ENCODE measurements at regions not wholly inside any gene's neighbourhood (a gene's known extent, or its start where the extent isn't known, plus 50 kb on each side); places are given as distances from the start of the nearest gene placed in this dataset.

DNA sequence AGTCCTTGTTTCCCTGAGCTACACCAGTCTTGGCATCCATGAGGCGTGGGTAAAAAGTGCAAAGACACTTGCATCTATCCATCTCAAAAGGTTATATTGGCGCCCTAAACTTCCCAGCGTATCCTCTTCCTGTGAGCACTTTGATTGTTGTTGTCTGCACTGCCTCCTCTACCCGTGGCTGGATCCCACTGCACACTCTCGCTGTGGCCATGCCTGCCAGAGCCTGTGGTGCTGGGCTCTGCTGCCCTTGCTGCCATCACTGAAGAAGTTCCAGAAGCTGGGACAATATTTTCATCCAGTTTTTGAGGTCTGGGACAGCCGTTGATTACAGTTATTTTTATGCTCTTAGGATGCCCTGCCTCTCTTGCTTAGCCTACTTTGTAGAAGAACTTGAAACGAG lies 85.3 kb upstream of the PCGF5 start:
- CTCF ChIA-PET: no interaction called here
- POLR2A ChIA-PET (ENCODE audit: low non-redundant PET): no interaction called here
- TF ChIP-seq CTCF (conservative IDR thresholded peaks at IDR 0.05; ENCODE audit: low read depth): no peak
- no peak for DNase-seq (ENCODE audit: low spot score)
- no peak overlapping the region for H3K27ac ChIP-seq

DNA sequence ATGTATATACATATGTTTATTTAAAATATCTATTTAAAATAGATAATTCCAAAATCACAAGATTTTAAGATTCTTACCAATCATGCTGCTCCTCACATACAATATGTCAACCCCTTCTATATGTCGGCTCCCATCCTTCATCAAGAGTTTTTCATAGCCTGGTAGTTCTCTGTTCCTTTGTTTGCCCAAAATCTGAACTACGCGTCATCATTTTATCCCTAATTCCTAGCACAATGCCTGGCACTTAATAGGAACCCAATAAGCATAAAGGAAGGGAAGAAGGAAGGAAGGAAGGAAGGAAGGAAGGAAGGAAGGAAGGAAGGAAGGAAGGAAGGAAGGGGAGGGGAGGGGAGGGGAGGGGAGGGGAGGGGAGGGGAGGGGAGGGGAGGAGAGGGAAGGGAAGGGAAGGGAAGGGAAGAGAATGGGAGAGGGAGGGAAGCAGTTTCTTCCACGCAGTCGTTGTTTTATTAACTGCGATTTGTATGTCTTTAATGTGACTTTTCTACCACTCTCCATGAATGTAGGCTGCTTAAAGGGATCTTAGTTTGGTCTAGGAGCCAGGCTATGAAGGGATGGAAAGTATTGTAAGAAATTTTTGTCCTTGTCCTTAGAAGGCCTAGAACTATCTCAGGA lies 83.3 kb upstream of the PCGF5 start:
- CTCF ChIA-PET: interaction anchor here (0.6 kb wide), 1 partner anchor 279 kb away, joined by 3 read pairs; the partner anchor contains the start of gene HTR7
- POLR2A ChIA-PET (ENCODE audit: low non-redundant PET): no interaction called here
- no peak for TF ChIP-seq CTCF (conservative IDR thresholded peaks at IDR 0.05; ENCODE audit: low read depth)
- DNase-seq (ENCODE audit: low spot score): no peak
- H3K27ac ChIP-seq: no peak overlapping the region

DNA sequence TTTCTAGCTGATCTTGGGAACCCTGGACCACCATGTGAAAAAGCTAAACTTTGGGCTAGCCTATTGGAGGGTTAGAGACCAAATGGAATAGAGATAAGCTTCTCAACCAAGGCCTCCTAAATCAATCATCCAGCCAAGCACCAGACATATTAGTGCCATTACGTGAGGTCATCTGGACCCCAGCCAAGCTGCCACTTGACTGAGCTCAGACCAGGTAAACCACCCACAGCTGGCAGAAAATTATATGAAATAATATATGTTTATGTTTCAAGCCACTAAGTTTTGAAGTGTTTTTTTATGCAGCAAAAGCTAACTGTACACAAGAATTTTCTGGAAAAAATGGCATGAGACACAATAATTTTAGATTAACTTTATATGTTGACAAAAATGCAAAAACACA lies 82.6 kb upstream of the PCGF5 start:
- no peak overlapping the region for H3K27ac ChIP-seq
- no peak for DNase-seq (ENCODE audit: low spot score)
- ChIA-PET POLR2A (ENCODE audit: low non-redundant PET) (no interaction called here), CTCF (interaction anchor here (0.6 kb wide), 1 partner anchor 280 kb away, joined by 3 read pairs; the partner anchor contains the start of gene HTR7)
- no peak for TF ChIP-seq CTCF (conservative IDR thresholded peaks at IDR 0.05; ENCODE audit: low read depth)

GRCh38 chr10:91140995-91141549 lies 79.4 kb upstream of the PCGF5 start:
- DNase-seq (ENCODE audit: low spot score): no peak
- ChIA-PET CTCF (no interaction called here), POLR2A (ENCODE audit: low non-redundant PET) (no interaction called here)
- no peak overlapping the region for H3K27ac ChIP-seq
- TF ChIP-seq CTCF (conservative IDR thresholded peaks at IDR 0.05; ENCODE audit: low read depth): no peak

GRCh38 chr10:91144961-91145360 lies 75.5 kb upstream of the PCGF5 start:
- no peak for DNase-seq (ENCODE audit: low spot score)
- no peak overlapping the region for H3K27ac ChIP-seq
- POLR2A ChIA-PET (ENCODE audit: low non-redundant PET): no interaction called here
- no peak for TF ChIP-seq CTCF (conservative IDR thresholded peaks at IDR 0.05; ENCODE audit: low read depth)
- CTCF ChIA-PET: no interaction called here

DNA sequence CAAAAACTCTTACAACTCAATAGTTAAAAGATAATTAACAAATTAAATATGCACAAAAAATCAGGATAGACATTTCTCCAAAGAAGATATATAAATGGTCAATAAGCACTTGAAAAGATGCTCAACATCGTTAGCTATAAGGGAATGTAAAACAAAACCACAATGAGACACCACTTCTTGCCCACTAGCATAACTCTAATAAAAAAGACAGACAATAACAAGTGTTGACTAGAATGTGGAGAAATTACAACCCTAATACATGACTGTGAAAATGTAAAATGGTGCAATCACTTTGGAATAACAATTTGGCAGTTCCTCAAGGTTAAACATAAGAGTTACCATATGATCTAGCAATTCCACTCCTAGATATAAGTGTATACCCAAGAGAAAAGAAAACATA lies 74.3 kb upstream of the PCGF5 start:
- no peak for DNase-seq (ENCODE audit: low spot score)
- ChIA-PET CTCF (no interaction called here), POLR2A (ENCODE audit: low non-redundant PET) (no interaction called here)
- H3K27ac ChIP-seq: no peak overlapping the region
- no peak for TF ChIP-seq CTCF (conservative IDR thresholded peaks at IDR 0.05; ENCODE audit: low read depth)
